Osteoblast (primary cell): ENCODE measurements at regions not wholly inside any gene's neighbourhood (a gene's known extent, or its start where the extent isn't known, plus 50 kb on each side); places are given as distances from the start of the nearest gene placed in this dataset.

Experiments used
- DNase-seq: peaks from one replicate; pipeline ENCODE4 v3.0.0; 2011; ENCODE audit warnings: low spot score, mixed read lengths; ENCODE audit not compliant: insufficient read length; ENCODE audit errors: missing footprints
- H2AFZ ChIP-seq: 2 replicates; pipeline ENCODE4 v1.6.0; 2011; ENCODE audit warnings: mild to moderate bottlenecking, low read length
- H3K27ac ChIP-seq: 2 replicates; pipeline ENCODE4 v1.5.1; 2011; ENCODE audit warnings: mild to moderate bottlenecking, low read depth, low read length, moderate library complexity
- H3K27me3 ChIP-seq: 2 replicates; pipeline ENCODE4 v1.6.0; 2012; ENCODE audit warnings: mild to moderate bottlenecking, control low read depth, inconsistent platforms, low read length, moderate library complexity; ENCODE audit not compliant: insufficient read depth
- H3K36me3 ChIP-seq: 2 replicates; pipeline ENCODE4 v1.5.1; 2011; ENCODE audit warnings: mild to moderate bottlenecking, low read length, control low read depth, moderate library complexity; ENCODE audit not compliant: insufficient read depth
- H3K4me1 ChIP-seq: 2 replicates; pipeline ENCODE4 v1.5.1; 2011; ENCODE audit warnings: mild to moderate bottlenecking, low read length, control low read depth, moderate library complexity; ENCODE audit not compliant: insufficient read depth
- H3K4me2 ChIP-seq: 2 replicates; pipeline ENCODE4 v1.6.0; 2011; ENCODE audit warnings: mild to moderate bottlenecking, low read length; ENCODE audit not compliant: insufficient read depth
- H3K4me3 ChIP-seq: fragments of 200-600 bp; sonication (generic); 3 replicates; pipeline ENCODE4 v1.5.1; 2012; ENCODE audit warnings: mild to moderate bottlenecking, low read length, inconsistent platforms; ENCODE audit not compliant: insufficient read depth
- H3K79me2 ChIP-seq: 2 replicates; pipeline ENCODE4 v1.6.0; 2012; ENCODE audit warnings: mild to moderate bottlenecking, low read length, control low read depth, inconsistent platforms; ENCODE audit not compliant: insufficient read depth
- H3K9me3 ChIP-seq: 2 replicates; pipeline ENCODE4 v1.5.1; 2011; ENCODE audit warnings: low read depth, low read length, control low read depth
- H4K20me1 ChIP-seq: 2 replicates; pipeline ENCODE4 v1.6.0; 2012; ENCODE audit warnings: mild to moderate bottlenecking, low read length, control low read depth; ENCODE audit not compliant: insufficient read depth
- TF ChIP-seq, protein P1 (sequence below): IDR thresholded peaks from 2 replicates; pipeline ENCODE4 v1.5.1; 2011; ENCODE audit warnings: mild to moderate bottlenecking, low read depth, low read length, moderate library complexity; ENCODE audit errors: extremely low read depth

- Histone ChIP-seq H3K27ac (no peak overlapping the region), H3K27me3 (no peaks in the 10 kb centered on the region), H4K20me1 (no peaks in the 10 kb centered on the region), H3K79me2 (no peaks in the 10 kb centered on the region), H3K4me3 (no peak overlapping the region), H3K9me3 (no peaks in the 10 kb centered on the region), H3K4me1 (no peaks in the 10 kb centered on the region), H2AFZ (no peak overlapping the region), H3K4me2 (no peak overlapping the region), H3K36me3 (no peaks in the 10 kb centered on the region)
- TF ChIP-seq, protein P1, sequence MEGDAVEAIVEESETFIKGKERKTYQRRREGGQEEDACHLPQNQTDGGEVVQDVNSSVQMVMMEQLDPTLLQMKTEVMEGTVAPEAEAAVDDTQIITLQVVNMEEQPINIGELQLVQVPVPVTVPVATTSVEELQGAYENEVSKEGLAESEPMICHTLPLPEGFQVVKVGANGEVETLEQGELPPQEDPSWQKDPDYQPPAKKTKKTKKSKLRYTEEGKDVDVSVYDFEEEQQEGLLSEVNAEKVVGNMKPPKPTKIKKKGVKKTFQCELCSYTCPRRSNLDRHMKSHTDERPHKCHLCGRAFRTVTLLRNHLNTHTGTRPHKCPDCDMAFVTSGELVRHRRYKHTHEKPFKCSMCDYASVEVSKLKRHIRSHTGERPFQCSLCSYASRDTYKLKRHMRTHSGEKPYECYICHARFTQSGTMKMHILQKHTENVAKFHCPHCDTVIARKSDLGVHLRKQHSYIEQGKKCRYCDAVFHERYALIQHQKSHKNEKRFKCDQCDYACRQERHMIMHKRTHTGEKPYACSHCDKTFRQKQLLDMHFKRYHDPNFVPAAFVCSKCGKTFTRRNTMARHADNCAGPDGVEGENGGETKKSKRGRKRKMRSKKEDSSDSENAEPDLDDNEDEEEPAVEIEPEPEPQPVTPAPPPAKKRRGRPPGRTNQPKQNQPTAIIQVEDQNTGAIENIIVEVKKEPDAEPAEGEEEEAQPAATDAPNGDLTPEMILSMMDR, result no peak
- DNase-seq, result no peak
These were observed 550.8 kb upstream of the CADM1 start for GRCh38 chr11:116055064-116055463.

DNA sequence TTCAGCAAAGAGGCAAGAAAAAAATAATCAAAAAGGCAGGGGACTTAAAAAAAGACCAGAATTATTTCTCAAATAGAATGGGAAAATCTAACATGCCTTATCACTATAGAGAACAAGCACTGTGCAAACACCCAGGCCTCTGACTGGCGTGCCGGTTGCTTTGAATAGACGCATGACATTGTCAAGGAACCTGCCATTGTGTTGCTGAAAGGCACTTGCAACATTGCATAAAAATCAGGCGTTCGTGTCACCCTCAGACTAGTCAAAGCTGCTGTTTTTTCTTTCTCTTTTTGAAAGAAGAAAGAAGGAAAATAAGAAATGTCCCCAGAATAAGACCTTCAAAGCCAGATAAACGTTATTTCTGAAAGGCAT, 549.3 kb upstream of the CADM1 start:
- Histone ChIP-seq H2AFZ (no peak overlapping the region), H3K27ac (no peak overlapping the region), H3K4me2 (no peak overlapping the region), H3K36me3 (no peaks in the 10 kb centered on the region), H3K79me2 (no peaks in the 10 kb centered on the region), H3K4me3 (no peak overlapping the region), H3K27me3 (no peaks in the 10 kb centered on the region), H3K9me3 (no peaks in the 10 kb centered on the region), H4K20me1 (no peaks in the 10 kb centered on the region), H3K4me1 (no peaks in the 10 kb centered on the region)
- TF ChIP-seq, protein P1, result no peak
- DNase-seq, result no peak

GRCh38 chr11:116052603-116053547, 548.7 kb upstream of the CADM1 start:
- Histone ChIP-seq H4K20me1 (no peaks in the 10 kb centered on the region), H3K27me3 (no peaks in the 10 kb centered on the region), H2AFZ (no peak overlapping the region), H3K4me1 (no peaks in the 10 kb centered on the region), H3K4me2 (no peak overlapping the region), H3K36me3 (no peaks in the 10 kb centered on the region), H3K9me3 (no peaks in the 10 kb centered on the region), H3K4me3 (no peak overlapping the region), H3K27ac (no peak overlapping the region), H3K79me2 (no peaks in the 10 kb centered on the region)
- no peak for DNase-seq
- TF ChIP-seq, protein P1, result no peak

- no peak for DNase-seq
- Histone ChIP-seq H4K20me1 (no peaks in the 10 kb centered on the region), H3K27me3 (no peaks in the 10 kb centered on the region), H3K36me3 (no peaks in the 10 kb centered on the region), H3K27ac (no peak overlapping the region), H3K79me2 (no peaks in the 10 kb centered on the region), H3K4me1 (no peaks in the 10 kb centered on the region), H3K4me2 (no peak overlapping the region), H3K4me3 (no peak overlapping the region), H2AFZ (no peak overlapping the region), H3K9me3 (no peaks in the 10 kb centered on the region)
- TF ChIP-seq, protein P1, result no peak
These were observed 547.3 kb upstream of the CADM1 start for GRCh38 chr11:116051494-116051893.
